K562 (cell line): ENCODE measurements at regions not wholly inside any gene's neighbourhood (a gene's known extent, or its start where the extent isn't known, plus 50 kb on each side); places are given as distances from the start of the nearest gene placed in this dataset.

Experiments
- CBFB ChIP-seq: sonication (generic); formaldehyde crosslinking; IDR thresholded peaks from 2 replicates; pipeline ENCODE4 v1.4.0; 2020; ENCODE audit warnings: mild to moderate bottlenecking, missing genetic modification reagents
- COPS2 ChIP-seq: fragments of 450-650 bp; conservative IDR thresholded peaks from 2 replicates; pipeline ENCODE4 v1.6.1; 2016; ENCODE audit warnings: mild to moderate bottlenecking, moderate library complexity
- CTCF ChIP-seq, 3 experiments: IDR thresholded peaks in 2 of 3; conservative IDR thresholded peaks in 1 of 3; 2 replicates each; pipeline ENCODE4 v1.5.1; 2011 to 2012; ENCODE audit warnings: low read length in 3 of 3, mild to moderate bottlenecking in 3 of 3, control low read depth in 2 of 3, improper control_type of control experiment in 1 of 3, inconsistent platforms in 1 of 3, low read depth in 1 of 3, mixed read lengths in 1 of 3, moderate library complexity in 1 of 3; ENCODE audit not compliant: insufficient read depth in 2 of 3
- CUX1 ChIP-seq: fragments of 200-800 bp; sonication (Bioruptor generic); IDR thresholded peaks from 2 replicates; pipeline ENCODE4 v1.6.1; 2016; ENCODE audit warnings: missing genetic modification characterization, missing compliant biosample characterization
- EP300 ChIP-seq: IDR thresholded peaks from 2 replicates; pipeline ENCODE4 v1.6.1; 2012; ENCODE audit warnings: low read length, improper control_type of control experiment
- GTF2F1 ChIP-seq: IDR thresholded peaks from 2 replicates; pipeline ENCODE4 v1.6.1; 2011; ENCODE audit warnings: low read depth, low read length, improper control_type of control experiment
- MAFG ChIP-seq: fragments of 450-650 bp; conservative IDR thresholded peaks from 2 replicates; pipeline ENCODE4 v1.6.1; 2016; ENCODE audit warnings: missing genetic modification characterization, missing compliant biosample characterization
- RBM25 ChIP-seq: fragments of 200-400 bp; formaldehyde crosslinking; IDR thresholded peaks from 2 replicates; pipeline ENCODE4 v1.6.1; 2018; ENCODE audit warnings: low read length, low read depth, moderate library complexity; ENCODE audit not compliant: severe bottlenecking
- TAF1 ChIP-seq: IDR thresholded peaks from 2 replicates; pipeline ENCODE4 v1.6.1; 2011; ENCODE audit warnings: mild to moderate bottlenecking, low read length, moderate library complexity; ENCODE audit not compliant: insufficient read depth, control insufficient read depth, severe bottlenecking; ENCODE audit errors: extremely low read depth
- TBP ChIP-seq: optimal IDR thresholded peaks from 2 replicates; pipeline ENCODE3; 2011; ENCODE audit warnings: low read depth, low read length, improper control_type of control experiment
- TCF7L2 ChIP-seq: fragments of 150-350 bp; IDR thresholded peaks from 2 replicates; pipeline ENCODE4 v1.6.1; 2016; ENCODE audit warnings: low read depth, mild to moderate bottlenecking, low read length, moderate library complexity
- ZC3H4 ChIP-seq: sonication (generic); formaldehyde crosslinking; IDR thresholded peaks from 2 replicates; pipeline ENCODE4 v1.9.0; 2021; ENCODE audit warnings: missing genetic modification reagents, borderline replicate concordance

GRCh38 chr18:33866386-33866785 lies 288.4 kb downstream of the ASXL3 start:
- TF ChIP-seq MAFG (tag) (no peak), TBP (no peak), TAF1 (no peak), GTF2F1 (no peak), CTCF (IDR thresholded peaks at IDR 0.05 in 2 of 3, conservative IDR thresholded peaks at IDR 0.05 in 1 of 3; ENCODE audit: insufficient read depth in 2 of 3, low read depth in 1 of 3, low read length in 3 of 3) (no peak), TCF7L2 (no peak), EP300 (no peak), CUX1 (CRISPR knock-in tag) (no peak), ZC3H4 (CRISPR knock-in tag) (no peak), RBM25 (no peak), COPS2 (no peak), CBFB (CRISPR knock-in tag) (no peak)
